ENCODE measurements at regions not wholly inside any gene's neighbourhood (a gene's known extent, or its start where the extent isn't known, plus 50 kb on each side); places are given as distances from the start of the nearest gene placed in this dataset.
"Not testable (repeated sequence)": the region's sequence is repeated elsewhere in the genome, so short reads cannot be mapped to it uniquely, and the experiment has no call there.

- DNase-seq (ENCODE audit: low spot score) = not testable (repeated sequence)
Measured at GRCh38 chr14:106327702-106328353, 801.4 kb downstream of the TMEM121 start.

GRCh38 chr14:106329243-106329642, 802.9 kb downstream of the TMEM121 start:
- DNase-seq (ENCODE audit: low spot score) = not testable (repeated sequence)

GRCh38 chr14:106329987-106330774, 803.8 kb downstream of the TMEM121 start:
- not testable (repeated sequence) for DNase-seq (ENCODE audit: low spot score)

DNA sequence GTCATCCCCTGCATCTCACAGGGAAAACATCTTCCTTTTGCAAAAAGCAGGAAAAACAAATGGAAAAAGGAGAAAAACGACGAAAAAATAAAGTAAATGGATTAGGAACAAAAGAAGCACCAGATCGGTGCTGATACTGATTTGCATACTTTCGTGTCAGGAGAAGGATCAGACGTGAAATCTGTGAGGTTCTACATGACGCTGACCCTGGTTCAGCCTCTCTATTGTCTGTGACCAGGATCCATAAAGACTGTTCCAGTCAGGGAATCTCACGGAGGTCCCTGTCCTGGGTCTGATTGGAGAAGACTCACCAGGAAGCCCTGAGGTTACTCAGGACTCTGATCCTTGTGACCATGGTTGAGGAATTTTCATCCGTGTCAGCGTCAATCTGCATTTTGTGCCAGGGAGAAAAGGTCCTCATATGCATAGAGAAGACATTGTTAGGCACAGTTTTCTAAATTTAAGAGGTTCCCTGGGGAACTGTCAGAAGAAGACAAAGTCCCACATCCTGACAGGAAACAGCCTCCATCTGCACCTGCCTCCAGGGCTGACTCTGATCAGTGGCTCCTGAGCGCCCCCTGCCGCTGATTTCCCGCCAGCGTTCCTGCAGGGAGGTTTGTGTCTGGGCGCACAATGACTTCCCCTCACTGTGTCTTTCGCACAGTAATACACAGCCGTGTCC, 808.2 kb downstream of the TMEM121 start:
- not testable (repeated sequence) for DNase-seq (ENCODE audit: low spot score)

DNA sequence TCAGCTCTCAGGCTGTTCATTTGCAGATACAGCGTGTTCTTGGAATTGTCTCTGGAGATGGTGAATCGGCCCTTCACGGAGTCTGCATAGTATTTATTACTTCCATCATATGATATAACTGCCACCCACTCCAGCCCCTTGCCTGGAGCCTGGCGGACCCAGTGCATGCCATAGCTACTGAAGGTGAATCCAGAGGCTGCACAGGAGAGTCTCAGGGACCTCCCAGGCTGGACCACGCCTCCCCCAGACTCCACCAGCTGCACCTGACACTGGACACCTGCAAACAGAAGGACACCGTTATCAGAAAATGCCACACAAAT, 808.7 kb downstream of the TMEM121 start:
- not testable (repeated sequence) for DNase-seq (ENCODE audit: low spot score)

DNA sequence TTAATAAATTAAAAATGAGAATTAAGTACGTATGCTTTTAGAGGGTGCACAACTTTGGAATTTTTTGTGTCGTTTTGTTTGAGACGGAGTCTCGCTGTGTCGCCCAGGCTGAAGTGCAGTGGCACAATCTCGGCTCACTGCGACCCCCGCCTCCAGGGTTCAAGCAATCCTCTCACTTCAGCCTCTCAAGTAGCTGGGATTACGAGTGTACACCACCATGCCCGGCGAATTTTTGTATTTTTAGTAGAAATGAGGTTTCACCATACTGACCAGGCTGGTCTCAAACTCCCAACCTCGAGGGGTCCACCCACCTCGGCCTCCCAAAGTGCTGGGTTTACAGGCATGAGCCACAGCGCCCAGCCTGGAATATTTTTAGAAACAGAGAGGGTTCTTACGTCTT, 812.4 kb downstream of the TMEM121 start:
- DNase-seq (ENCODE audit: low spot score) = not testable (repeated sequence)

DNA sequence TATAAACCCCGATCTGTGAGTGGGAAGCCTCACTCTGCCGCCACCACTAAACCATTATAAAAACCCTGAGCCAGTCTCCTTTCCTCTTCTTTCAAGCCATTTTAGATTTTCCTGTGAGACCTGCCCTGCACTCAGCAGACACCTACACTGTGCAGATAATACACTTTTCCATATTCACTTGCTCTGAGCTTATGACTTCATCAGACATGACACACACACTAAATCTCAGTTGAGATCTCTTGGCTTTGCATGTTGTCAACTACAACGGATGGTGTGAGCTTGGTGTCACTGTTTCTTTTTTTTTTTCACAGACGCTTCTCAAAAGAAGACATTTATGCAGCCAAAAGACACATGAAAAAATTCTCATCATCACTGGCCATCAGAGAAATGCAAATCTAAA, 814.3 kb downstream of the TMEM121 start:
- DNase-seq (ENCODE audit: low spot score) = not testable (repeated sequence)

DNA sequence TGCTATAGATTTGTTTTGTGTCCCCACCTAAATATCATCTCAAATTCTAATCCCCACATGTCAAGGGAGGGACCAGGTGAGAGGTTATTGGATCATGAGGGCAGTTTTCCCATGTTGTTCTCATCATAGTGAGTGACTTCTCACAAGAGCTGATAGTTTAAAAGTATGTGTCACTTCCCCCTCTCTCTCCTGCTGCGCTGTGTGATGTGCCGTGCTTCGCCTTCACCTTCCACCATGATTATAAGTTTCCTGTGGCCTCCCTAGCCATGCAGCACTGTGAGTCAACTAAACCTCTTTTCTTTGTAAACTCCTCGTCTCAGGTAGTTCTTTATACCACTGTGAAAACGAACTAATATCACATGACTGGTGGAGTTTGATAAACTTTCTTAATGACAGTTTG, 814.8 kb downstream of the TMEM121 start:
- DNase-seq (ENCODE audit: low spot score) = not testable (repeated sequence)

DNA sequence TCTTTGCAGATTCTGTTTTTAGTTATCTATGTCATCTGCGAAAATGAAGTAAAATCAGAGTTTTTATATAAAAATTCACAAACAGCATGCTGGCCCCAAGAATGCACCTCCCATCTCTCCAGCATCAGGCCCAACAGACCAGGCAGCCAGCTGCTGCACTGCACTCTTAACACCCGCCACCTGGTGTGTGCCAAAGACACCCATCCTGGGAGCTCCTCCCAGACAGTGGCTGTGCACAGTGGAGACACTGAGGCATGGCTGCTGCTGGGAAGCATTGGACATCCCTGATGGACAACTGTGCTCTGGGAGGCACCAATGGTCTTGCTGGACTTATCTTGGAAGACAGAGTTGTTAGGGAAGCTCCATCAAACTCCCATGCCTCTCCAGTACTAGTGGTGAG, 817.2 kb downstream of the TMEM121 start:
- no peak for DNase-seq (ENCODE audit: low spot score)

- DNase-seq (ENCODE audit: low spot score) = not testable (repeated sequence)
Measured at GRCh38 chr14:106344065-106344614, 817.8 kb downstream of the TMEM121 start.

DNA sequence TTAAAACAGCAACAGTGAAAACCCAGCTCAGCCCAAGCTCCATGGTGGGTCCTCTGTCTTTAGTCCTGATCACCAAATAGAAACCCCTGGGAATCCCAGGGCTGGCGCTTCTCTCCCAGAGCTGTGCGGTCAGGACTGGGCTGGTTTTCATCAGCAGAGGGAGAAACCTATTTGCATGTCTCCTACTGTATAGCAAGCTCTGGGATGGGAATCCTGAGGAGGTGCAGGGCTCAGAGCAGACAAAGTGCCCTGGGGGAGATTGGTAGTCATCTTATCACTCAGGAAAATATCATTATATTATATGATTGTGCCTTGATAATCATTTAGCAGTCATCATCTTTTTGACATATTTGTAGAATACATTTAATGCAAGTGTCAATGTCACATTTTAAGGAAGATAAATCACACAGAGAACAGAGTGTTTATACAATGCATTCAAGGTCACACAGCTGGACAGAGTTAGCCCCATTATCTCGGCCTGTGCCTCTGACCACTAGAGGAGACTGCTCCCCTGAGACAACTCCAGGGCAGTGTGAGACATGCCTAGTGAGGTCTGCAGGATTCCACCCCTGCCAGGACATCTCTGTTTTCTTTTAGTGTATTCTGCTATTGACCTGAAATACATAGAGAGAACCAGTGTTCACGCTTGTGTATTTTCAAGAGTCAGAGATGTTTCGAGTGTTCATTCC, 818.6 kb downstream of the TMEM121 start:
- not testable (repeated sequence) for DNase-seq (ENCODE audit: low spot score)

- DNase-seq (ENCODE audit: low spot score) = no peak
Measured at GRCh38 chr14:106346084-106346483, 819.7 kb downstream of the TMEM121 start.

DNA sequence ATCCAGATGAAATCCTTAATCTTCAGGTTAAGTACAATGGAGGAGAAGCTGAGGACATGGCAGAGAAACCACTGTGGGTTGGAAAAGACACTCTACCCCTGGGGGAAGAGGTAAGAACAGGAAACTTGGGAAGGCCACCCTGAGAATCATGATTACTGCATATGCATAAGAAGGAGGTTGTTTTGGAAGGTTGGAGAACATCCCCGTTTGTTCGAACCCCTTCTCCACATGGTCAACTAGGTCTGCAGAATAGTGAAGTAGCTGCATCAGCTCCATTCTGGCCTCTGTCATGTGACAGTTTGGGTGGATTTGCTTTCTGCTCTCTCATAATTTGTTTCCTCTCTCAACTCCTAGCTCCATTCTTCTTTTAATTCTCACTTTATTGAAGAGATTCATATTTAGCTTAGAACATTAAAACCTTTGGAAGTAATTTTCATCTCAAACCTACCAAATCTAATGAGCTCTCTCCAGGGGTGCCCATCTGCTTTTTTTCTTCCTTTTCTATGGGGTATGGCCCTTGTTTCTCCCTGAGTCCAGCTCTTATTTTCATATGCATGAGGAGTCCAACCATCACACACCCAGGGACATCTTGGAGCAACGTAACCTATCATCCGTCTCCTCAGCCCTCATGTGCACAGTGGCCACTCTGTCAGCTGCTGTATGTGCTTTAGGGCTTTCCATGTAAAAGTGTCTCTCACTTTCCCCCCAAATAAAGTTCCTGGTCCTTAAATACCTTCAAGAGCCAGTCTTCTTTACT, 820.3 kb downstream of the TMEM121 start:
- DNase-seq (ENCODE audit: low spot score) = no peak

- no peak for DNase-seq (ENCODE audit: low spot score)
Measured at GRCh38 chr14:106347291-106347778, 821.0 kb downstream of the TMEM121 start.

GRCh38 chr14:106347890-106348755, 821.7 kb downstream of the TMEM121 start:
- DNase-seq (ENCODE audit: low spot score) = no peak

- DNase-seq (ENCODE audit: low spot score) = peak; percentile 61
Measured at GRCh38 chr14:106348873-106349540, 822.6 kb downstream of the TMEM121 start.

- not testable (repeated sequence) for DNase-seq (ENCODE audit: low spot score)
Measured at GRCh38 chr14:106349678-106350457, 823.5 kb downstream of the TMEM121 start.

GRCh38 chr14:106355007-106355791, 828.8 kb downstream of the TMEM121 start:
- DNase-seq (ENCODE audit: low spot score) = not testable (repeated sequence)
